Activated T-cell treated with anti-CD3 and anti-CD28 coated beads, Interleukin-2, amount 50 U/mL, for 72 hours (primary cell): ENCODE measurements at regions not wholly inside any gene's neighbourhood (a gene's known extent, or its start where the extent isn't known, plus 50 kb on each side); places are given as distances from the start of the nearest gene placed in this dataset.

Experiments
- ATAC-seq, 2 donors: fragments of 150-1000 bp; cut with Tn5 transposase; replicated peaks in 1 of 2; 2 replicates each; pipeline ENCODE4 v1.10.0; 2021; ENCODE audit warnings: moderate library complexity in 2 of 2, mild to moderate bottlenecking in 1 of 2
- DNase-seq, 2 donors: peaks; one replicate each; pipeline ENCODE4 v3.0.0; 2021 to 2022; ENCODE audit warnings: mixed read lengths in 1 of 2
- H3K27ac Mint-ChIP-seq: one replicate; pipeline ENCODE4 v1.8.0; 2022; ENCODE audit warnings: mild to moderate bottlenecking, moderate library complexity, mixed read lengths
- H3K27me3 Mint-ChIP-seq: one replicate; pipeline ENCODE4 v1.8.0; 2022; ENCODE audit warnings: low read depth, mixed read lengths
- H3K36me3 Mint-ChIP-seq, 2 donors: one replicate each; pipeline ENCODE4 v1.8.0; 2022; ENCODE audit warnings: mixed read lengths in 2 of 2, mild to moderate bottlenecking in 1 of 2; ENCODE audit not compliant: insufficient read depth in 2 of 2
- H3K4me1 Mint-ChIP-seq: one replicate; pipeline ENCODE4 v1.8.0; 2022; ENCODE audit warnings: low read depth, mixed read lengths
- H3K4me3 Mint-ChIP-seq, 2 donors: one replicate each; pipeline ENCODE4 v1.8.0; 2022; ENCODE audit warnings: mild to moderate bottlenecking in 2 of 2, mixed read lengths in 2 of 2, moderate library complexity in 2 of 2
- H3K9me3 Mint-ChIP-seq, 2 donors: one replicate each; pipeline ENCODE4 v1.8.0; 2022; ENCODE audit warnings: mixed read lengths in 2 of 2

- ATAC-seq (no peak), DNase-seq (no peak)
- Mint-ChIP-seq H3K27ac (no peak overlapping the region), H3K36me3 (no peaks in the 10 kb centered on the region), H3K4me3 (no peak overlapping the region), H3K9me3 (no peaks in the 10 kb centered on the region), H3K27me3 (peaks cover 13% of the 10 kb centered on the region), H3K4me1 (no peaks in the 10 kb centered on the region)
These were observed 257.0 kb downstream of the TSHZ3 start for GRCh38 chr19:31092274-31092673.

GRCh38 chr19:31089681-31090080 is 259.6 kb downstream of the TSHZ3 start:
- DNase-seq (no peak), ATAC-seq (no peak)
- Mint-ChIP-seq H3K27me3 (peaks cover 15% of the 10 kb centered on the region), H3K9me3 (no peaks in the 10 kb centered on the region), H3K4me3 (no peak overlapping the region), H3K4me1 (no peaks in the 10 kb centered on the region), H3K36me3 (no peaks in the 10 kb centered on the region), H3K27ac (no peak overlapping the region)

- peaks cover 13% of the 10 kb centered on the region for H3K27me3 Mint-ChIP-seq
- DNase-seq = no peak
- no peaks in the 10 kb centered on the region for H3K36me3 Mint-ChIP-seq
- no peak overlapping the region for H3K4me3 Mint-ChIP-seq
- peaks cover 0 to 3% of the 10 kb centered on the region in 2 donors for H3K9me3 Mint-ChIP-seq
- H3K27ac Mint-ChIP-seq = no peak overlapping the region
- no peaks in the 10 kb centered on the region for H3K4me1 Mint-ChIP-seq
- no peak for ATAC-seq
These were observed 264.1 kb downstream of the TSHZ3 start for GRCh38 chr19:31085125-31085524.

- Mint-ChIP-seq H3K36me3 (no peaks in the 10 kb centered on the region), H3K27me3 (peaks cover 21% of the 10 kb centered on the region), H3K9me3 (peaks cover 0 to 5% of the 10 kb centered on the region in 2 donors), H3K4me1 (no peaks in the 10 kb centered on the region), H3K4me3 (no peak overlapping the region), H3K27ac (no peak overlapping the region)
- DNase-seq (no peak), ATAC-seq (no peak)
These were observed 266.1 kb downstream of the TSHZ3 start for GRCh38 chr19:31083105-31083504.

GRCh38 chr19:31075146-31075655 is 274.0 kb downstream of the TSHZ3 start:
- peaks cover 62% of the 10 kb centered on the region for H3K27me3 Mint-ChIP-seq
- no peaks in the 10 kb centered on the region for H3K4me1 Mint-ChIP-seq
- peaks cover 0 to 2% of the 10 kb centered on the region in 2 donors for H3K9me3 Mint-ChIP-seq
- no peaks in the 10 kb centered on the region for H3K36me3 Mint-ChIP-seq
- ATAC-seq (no peak), DNase-seq (no peak)
- no peak overlapping the region for H3K27ac Mint-ChIP-seq
- no peak overlapping the region for H3K4me3 Mint-ChIP-seq

GRCh38 chr19:31074199-31075125 is 274.8 kb downstream of the TSHZ3 start:
- Mint-ChIP-seq H3K9me3 (no peaks in the 10 kb centered on the region), H3K36me3 (no peaks in the 10 kb centered on the region), H3K27me3 (peaks cover 56% of the 10 kb centered on the region)

GRCh38 chr19:31073485-31074198 is 275.6 kb downstream of the TSHZ3 start:
- no peaks in the 10 kb centered on the region for H3K4me1 Mint-ChIP-seq
- no peak overlapping the region for H3K4me3 Mint-ChIP-seq

More at GRCh38 chr19:31074199-31075125, 274.8 kb downstream of the TSHZ3 start:
- DNase-seq (no peak), ATAC-seq (no peak)
- Mint-ChIP-seq H3K4me1 (no peaks in the 10 kb centered on the region), H3K27ac (no peak overlapping the region), H3K4me3 (no peak overlapping the region)

GRCh38 chr19:31072451-31072850 is 276.8 kb downstream of the TSHZ3 start:
- ATAC-seq (no peak), DNase-seq (no peak)
- H3K9me3 Mint-ChIP-seq = no peaks in the 10 kb centered on the region
- H3K27ac Mint-ChIP-seq = no peak overlapping the region
- H3K36me3 Mint-ChIP-seq = no peaks in the 10 kb centered on the region
- no peak overlapping the region for H3K4me3 Mint-ChIP-seq
- H3K27me3 Mint-ChIP-seq = peaks cover 53% of the 10 kb centered on the region
- H3K4me1 Mint-ChIP-seq = no peaks in the 10 kb centered on the region

More at GRCh38 chr19:31073485-31074198, 275.6 kb downstream of the TSHZ3 start:
- no peaks in the 10 kb centered on the region for H3K36me3 Mint-ChIP-seq
- no peaks in the 10 kb centered on the region for H3K9me3 Mint-ChIP-seq
- DNase-seq = no peak
- ATAC-seq = no peak
- no peak overlapping the region for H3K27ac Mint-ChIP-seq
- peaks cover 49% of the 10 kb centered on the region for H3K27me3 Mint-ChIP-seq

- H3K4me3 Mint-ChIP-seq = no peak overlapping the region
- no peak for ATAC-seq
- H3K27me3 Mint-ChIP-seq = peaks cover 43% of the 10 kb centered on the region
- H3K27ac Mint-ChIP-seq = no peak overlapping the region
- H3K36me3 Mint-ChIP-seq = no peaks in the 10 kb centered on the region
- DNase-seq = no peak
- no peaks in the 10 kb centered on the region for H3K9me3 Mint-ChIP-seq
- H3K4me1 Mint-ChIP-seq = no peaks in the 10 kb centered on the region
These were observed 277.9 kb downstream of the TSHZ3 start for GRCh38 chr19:31071136-31071855.

- Mint-ChIP-seq H3K27ac (no peak overlapping the region), H3K27me3 (peaks cover 37% of the 10 kb centered on the region), H3K9me3 (no peaks in the 10 kb centered on the region), H3K4me1 (no peaks in the 10 kb centered on the region), H3K36me3 (no peaks in the 10 kb centered on the region), H3K4me3 (no peak overlapping the region)
- DNase-seq = no peak
- no peak for ATAC-seq
These were observed 278.8 kb downstream of the TSHZ3 start for GRCh38 chr19:31070146-31071065.

GRCh38 chr19:31068268-31068667 is 281.0 kb downstream of the TSHZ3 start:
- Mint-ChIP-seq H3K9me3 (no peaks in the 10 kb centered on the region), H3K27me3 (peaks cover 22% of the 10 kb centered on the region), H3K4me3 (no peak overlapping the region), H3K4me1 (no peaks in the 10 kb centered on the region), H3K36me3 (no peaks in the 10 kb centered on the region), H3K27ac (no peak overlapping the region)
- ATAC-seq (no peak), DNase-seq (no peak)

GRCh38 chr19:31066385-31066784 is 282.9 kb downstream of the TSHZ3 start:
- H3K27ac Mint-ChIP-seq = no peak overlapping the region
- no peak for ATAC-seq
- no peaks in the 10 kb centered on the region for H3K4me1 Mint-ChIP-seq
- no peaks in the 10 kb centered on the region for H3K36me3 Mint-ChIP-seq
- DNase-seq = no peak
- H3K27me3 Mint-ChIP-seq = peaks cover 5% of the 10 kb centered on the region
- no peaks in the 10 kb centered on the region for H3K9me3 Mint-ChIP-seq
- H3K4me3 Mint-ChIP-seq = no peak overlapping the region
